HUES64 (cell line): ENCODE measurements at regions not wholly inside any gene's neighbourhood (a gene's known extent, or its start where the extent isn't known, plus 50 kb on each side); places are given as distances from the start of the nearest gene placed in this dataset.
"Not testable (repeated sequence)": the region's sequence is repeated elsewhere in the genome, so short reads cannot be mapped to it uniquely, and the experiment has no call there.

Experiments
- H3K27ac ChIP-seq: 2 replicates; pipeline ENCODE4 v1.7.0; 2013; ENCODE audit warnings: low read depth, low read length, inconsistent platforms
- H3K27me3 ChIP-seq: 2 replicates; pipeline ENCODE4 v1.6.1; 2013; ENCODE audit warnings: mild to moderate bottlenecking, low read length; ENCODE audit not compliant: insufficient read depth
- H3K36me3 ChIP-seq: 2 replicates; pipeline ENCODE4 v1.6.1; 2013; ENCODE audit warnings: mild to moderate bottlenecking, low read length; ENCODE audit not compliant: insufficient read depth
- H3K4me1 ChIP-seq: 2 replicates; pipeline ENCODE4 v1.6.1; 2013; ENCODE audit warnings: mild to moderate bottlenecking, low read length, moderate library complexity; ENCODE audit not compliant: insufficient read depth
- H3K4me3 ChIP-seq: 2 replicates; pipeline ENCODE4 v1.5.1; 2013; ENCODE audit warnings: mild to moderate bottlenecking, low read length, moderate library complexity
- H3K9ac ChIP-seq: 2 replicates; pipeline ENCODE4 v1.6.1; 2013; ENCODE audit warnings: mild to moderate bottlenecking, low read depth, low read length
- H3K9me3 ChIP-seq: 2 replicates; pipeline ENCODE4 v1.6.1; 2013; ENCODE audit warnings: low read depth, low read length; ENCODE audit not compliant: insufficient read depth
- WGBS: fragments of 150-250, 120-280 bp; methylation state at CpG from one replicate; pipeline ENCODE4 v1.1.7; 2013; ENCODE audit warnings: missing lambda C conversion rate; 5-methylcytosine and 5-hydroxymethylcytosine counted together

GRCh38 chr7:25696571-25696970, 455.4 kb upstream of the NFE2L3 start:
- H3K9me3 ChIP-seq, result no peaks in the 10 kb centered on the region
- peaks cover 19% of the 10 kb centered on the region for H3K4me1 ChIP-seq
- no peak overlapping the region for H3K27ac ChIP-seq
- WGBS, result 86% methylated on average over 2 of the region's 2 CpGs
- H3K9ac ChIP-seq, result no peak overlapping the region
- H3K4me3 ChIP-seq, result no peak overlapping the region
- no peaks in the 10 kb centered on the region for H3K36me3 ChIP-seq
- no peaks in the 10 kb centered on the region for H3K27me3 ChIP-seq

GRCh38 chr7:25698451-25699113, 453.4 kb upstream of the NFE2L3 start:
- Histone ChIP-seq H3K9ac (no peak overlapping the region), H3K4me3 (no peak overlapping the region), H3K4me1 (peaks cover 19% of the 10 kb centered on the region), H3K9me3 (no peaks in the 10 kb centered on the region), H3K36me3 (no peaks in the 10 kb centered on the region), H3K27ac (no peak overlapping the region), H3K27me3 (no peaks in the 10 kb centered on the region)
- 93% methylated on average over 5 of the region's 5 CpGs for WGBS

GRCh38 chr7:25700141-25700540, 451.9 kb upstream of the NFE2L3 start:
- not testable (repeated sequence) for H3K27me3 ChIP-seq, H3K36me3 ChIP-seq, H3K4me1 ChIP-seq, H3K4me3 ChIP-seq, H3K9me3 ChIP-seq, H3K9ac ChIP-seq, H3K27ac ChIP-seq
- 87% methylated on average over 7 of the region's 7 CpGs for WGBS

GRCh38 chr7:25704413-25704812, 447.6 kb upstream of the NFE2L3 start:
- H3K4me1 ChIP-seq, result 0 out of 2 replicates have a peak, but pooled peaks cover 5% of the 10 kb centered on the region
- H3K9ac ChIP-seq, result no peak overlapping the region
- H3K27me3 ChIP-seq, result no peaks in the 10 kb centered on the region; the same call in 1 of the 2 replicates
- no peak overlapping the region for H3K27ac ChIP-seq
- H3K9me3 ChIP-seq, result no peaks in the 10 kb centered on the region
- H3K36me3 ChIP-seq, result no peaks in the 10 kb centered on the region
- H3K4me3 ChIP-seq, result no peak overlapping the region
- 91% methylated on average over 8 of the region's 8 CpGs for WGBS

GRCh38 chr7:25706764-25707163, 445.2 kb upstream of the NFE2L3 start:
- Histone ChIP-seq H3K36me3 (no peaks in the 10 kb centered on the region), H3K4me1 (0 out of 2 replicates have a peak, but pooled peaks cover 5% of the 10 kb centered on the region), H3K4me3 (no peak overlapping the region), H3K27me3 (no peaks in the 10 kb centered on the region; the same call in 1 of the 2 replicates), H3K9me3 (no peaks in the 10 kb centered on the region), H3K9ac (no peak overlapping the region), H3K27ac (no peak overlapping the region)
- 92% methylated on average over 5 of the region's 5 CpGs for WGBS

GRCh38 chr7:25707768-25708620, 444.0 kb upstream of the NFE2L3 start:
- H3K4me1 ChIP-seq, result 0 out of 2 replicates have a peak, but pooled peaks cover 5% of the 10 kb centered on the region
- H3K4me3 ChIP-seq, result no peak overlapping the region
- WGBS, result 78% methylated on average over 8 of the region's 9 CpGs
- no peaks in the 10 kb centered on the region for H3K9me3 ChIP-seq
- no peaks in the 10 kb centered on the region for H3K36me3 ChIP-seq
- no peaks in the 10 kb centered on the region; the same call in 1 of the 2 replicates for H3K27me3 ChIP-seq
- no peak overlapping the region for H3K27ac ChIP-seq
- H3K9ac ChIP-seq, result no peak overlapping the region

DNA sequence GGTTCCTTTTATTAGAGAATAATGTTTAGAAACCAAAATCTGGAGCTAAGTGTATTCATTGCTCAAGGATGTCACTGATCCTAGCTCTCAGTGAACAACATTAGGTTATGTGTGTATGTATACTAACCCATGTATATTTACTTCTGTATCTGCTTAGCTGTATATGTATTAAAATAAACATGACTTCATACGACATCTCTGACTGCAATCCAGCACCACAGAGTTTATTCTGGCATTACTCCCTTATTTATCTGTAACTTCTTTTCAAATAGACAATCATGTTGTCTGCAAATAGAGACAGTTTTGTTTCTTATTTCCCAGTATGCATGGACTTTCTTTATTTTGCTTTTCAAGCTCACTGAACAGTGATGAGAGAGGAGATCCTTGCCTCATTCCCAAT, 441.0 kb upstream of the NFE2L3 start:
- Histone ChIP-seq H3K9me3 (no peaks in the 10 kb centered on the region), H3K27ac (no peak overlapping the region), H3K4me1 (0 out of 2 replicates have a peak, but pooled peaks cover 5% of the 10 kb centered on the region), H3K36me3 (no peaks in the 10 kb centered on the region), H3K4me3 (no peak overlapping the region), H3K27me3 (no peaks in the 10 kb centered on the region), H3K9ac (no peak overlapping the region)
- 100% methylated on average over 1 of the region's 1 CpG for whole genome bisulfite sequencing

- 97% methylated on average over 1 of the region's 1 CpG for WGBS
Observed at GRCh38 chr7:25711940-25712339, 440.1 kb upstream of the NFE2L3 start.

DNA sequence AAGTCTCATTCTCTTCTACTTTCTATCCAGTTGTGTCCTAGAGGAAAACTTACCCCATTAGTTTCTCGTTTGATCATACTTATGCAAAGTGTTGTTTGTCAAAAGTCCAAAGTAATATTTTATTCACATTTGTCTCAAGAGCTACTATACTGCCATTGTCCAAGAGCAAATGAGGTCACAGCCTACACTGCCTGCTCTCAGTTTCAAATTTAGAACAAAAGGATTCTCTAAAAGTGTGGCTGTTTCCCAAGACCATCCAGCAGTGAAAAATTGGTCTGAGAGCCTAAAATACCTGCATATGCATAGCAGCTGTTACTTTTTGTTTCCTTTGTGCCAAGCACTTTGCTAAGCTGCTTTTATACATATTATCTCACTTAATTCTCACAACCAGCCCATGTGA, 439.5 kb upstream of the NFE2L3 start:
- no peaks in the 10 kb centered on the region for H3K27me3 ChIP-seq
- no peak overlapping the region for H3K4me3 ChIP-seq
- no peaks in the 10 kb centered on the region for H3K36me3 ChIP-seq
- H3K9me3 ChIP-seq, result no peaks in the 10 kb centered on the region
- 75% methylated on average over 1 of the region's 1 CpG for WGBS
- no peak overlapping the region for H3K9ac ChIP-seq
- H3K27ac ChIP-seq, result no peak overlapping the region
- H3K4me1 ChIP-seq, result 0 out of 2 replicates have a peak, but pooled peaks cover 5% of the 10 kb centered on the region

More at GRCh38 chr7:25711940-25712339, 440.1 kb upstream of the NFE2L3 start:
- 0 out of 2 replicates have a peak, but pooled peaks cover 5% of the 10 kb centered on the region for H3K4me1 ChIP-seq
- H3K4me3 ChIP-seq, result no peak overlapping the region
- H3K27me3 ChIP-seq, result no peaks in the 10 kb centered on the region
- H3K27ac ChIP-seq, result no peak overlapping the region
- no peaks in the 10 kb centered on the region for H3K36me3 ChIP-seq
- H3K9me3 ChIP-seq, result no peaks in the 10 kb centered on the region
- H3K9ac ChIP-seq, result no peak overlapping the region

GRCh38 chr7:25714013-25714412, 438.0 kb upstream of the NFE2L3 start:
- 82% methylated on average over 4 of the region's 5 CpGs for WGBS
- no peak overlapping the region for H3K4me3 ChIP-seq
- no peak overlapping the region for H3K9ac ChIP-seq
- H3K9me3 ChIP-seq, result no peaks in the 10 kb centered on the region
- H3K27me3 ChIP-seq, result no peaks in the 10 kb centered on the region
- H3K4me1 ChIP-seq, result peaks cover 6% of the 10 kb centered on the region; the same call in 1 of the 2 replicates
- H3K36me3 ChIP-seq, result no peaks in the 10 kb centered on the region
- H3K27ac ChIP-seq, result no peak overlapping the region

DNA sequence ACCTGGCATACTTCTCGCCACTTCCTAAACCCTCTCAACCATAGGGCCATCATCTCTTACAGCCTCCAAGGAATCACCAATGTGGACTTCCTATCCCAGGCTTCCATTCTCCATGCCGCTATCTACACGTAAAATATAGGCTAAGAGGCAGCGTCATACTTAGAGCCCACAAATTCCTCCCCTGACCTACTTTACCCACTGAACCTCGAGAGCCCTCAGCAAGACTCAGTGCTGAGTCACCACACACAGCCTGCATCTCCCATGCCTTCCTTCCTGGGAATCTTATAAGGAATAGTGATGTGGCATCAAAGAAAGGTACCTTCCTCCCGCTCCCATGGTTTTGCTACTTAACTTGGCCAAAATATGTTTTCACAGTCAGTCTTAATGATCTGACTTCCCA, 435.6 kb upstream of the NFE2L3 start:
- no peak overlapping the region for H3K9ac ChIP-seq
- no peak overlapping the region for H3K27ac ChIP-seq
- no peaks in the 10 kb centered on the region for H3K9me3 ChIP-seq
- peaks cover 6% of the 10 kb centered on the region; the same call in 1 of the 2 replicates for H3K4me1 ChIP-seq
- H3K4me3 ChIP-seq, result no peak overlapping the region
- no peaks in the 10 kb centered on the region for H3K36me3 ChIP-seq
- no peaks in the 10 kb centered on the region for H3K27me3 ChIP-seq
- WGBS, result 96% methylated on average over 6 of the region's 6 CpGs
